ENCODE measurements at regions not wholly inside any gene's neighbourhood (a gene's known extent, or its start where the extent isn't known, plus 50 kb on each side); places are given as distances from the start of the nearest gene placed in this dataset.

DNA sequence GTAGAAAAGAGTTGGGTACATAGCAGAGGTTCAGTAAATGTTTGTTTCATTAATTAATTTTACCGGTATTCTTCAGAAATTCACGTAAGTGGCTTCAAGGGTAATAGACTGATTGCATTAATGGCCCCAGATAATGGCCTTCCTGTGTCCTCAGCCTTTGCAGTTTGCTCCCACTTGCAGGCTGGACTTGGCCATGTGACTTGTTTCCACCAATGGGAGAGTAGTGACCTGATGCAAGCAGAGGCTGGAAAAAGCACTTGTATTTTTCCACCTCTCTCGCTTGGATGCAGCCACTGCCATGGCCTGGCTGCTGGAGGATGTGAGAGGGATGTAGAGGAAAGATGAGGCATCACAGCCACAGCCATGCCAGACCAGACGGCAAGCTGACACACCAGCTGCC lies 480.9 kb downstream of the CDK5RAP2 start:
- H3K4me3 ChIP-seq, result no peak overlapping the region
- no peak for TF ChIP-seq POLR2A (IDR thresholded peaks at IDR 0.05)
- TF ChIP-seq, protein P1, sequence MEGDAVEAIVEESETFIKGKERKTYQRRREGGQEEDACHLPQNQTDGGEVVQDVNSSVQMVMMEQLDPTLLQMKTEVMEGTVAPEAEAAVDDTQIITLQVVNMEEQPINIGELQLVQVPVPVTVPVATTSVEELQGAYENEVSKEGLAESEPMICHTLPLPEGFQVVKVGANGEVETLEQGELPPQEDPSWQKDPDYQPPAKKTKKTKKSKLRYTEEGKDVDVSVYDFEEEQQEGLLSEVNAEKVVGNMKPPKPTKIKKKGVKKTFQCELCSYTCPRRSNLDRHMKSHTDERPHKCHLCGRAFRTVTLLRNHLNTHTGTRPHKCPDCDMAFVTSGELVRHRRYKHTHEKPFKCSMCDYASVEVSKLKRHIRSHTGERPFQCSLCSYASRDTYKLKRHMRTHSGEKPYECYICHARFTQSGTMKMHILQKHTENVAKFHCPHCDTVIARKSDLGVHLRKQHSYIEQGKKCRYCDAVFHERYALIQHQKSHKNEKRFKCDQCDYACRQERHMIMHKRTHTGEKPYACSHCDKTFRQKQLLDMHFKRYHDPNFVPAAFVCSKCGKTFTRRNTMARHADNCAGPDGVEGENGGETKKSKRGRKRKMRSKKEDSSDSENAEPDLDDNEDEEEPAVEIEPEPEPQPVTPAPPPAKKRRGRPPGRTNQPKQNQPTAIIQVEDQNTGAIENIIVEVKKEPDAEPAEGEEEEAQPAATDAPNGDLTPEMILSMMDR (IDR thresholded peaks at IDR 0.05), result no peak
- no peak for ATAC-seq
- no peak overlapping the region for H3K27ac ChIP-seq
- H3K9me3 ChIP-seq, result no peaks in the 10 kb centered on the region
- WGBS (ENCODE audit: insufficient coverage, low coverage, low lambda C conversion rate, missing lambda C conversion rate), result no CpG with 5 or more reads among the region's 4 CpGs
- H3K36me3 ChIP-seq, result no peaks in the 10 kb centered on the region
- intact Hi-C loops (cut with DNase I), result no loop called here
- H3K4me1 ChIP-seq, result no peaks in the 10 kb centered on the region
- H3K27me3 ChIP-seq, result no peaks in the 10 kb centered on the region
- DNase-seq, result no peak

DNA sequence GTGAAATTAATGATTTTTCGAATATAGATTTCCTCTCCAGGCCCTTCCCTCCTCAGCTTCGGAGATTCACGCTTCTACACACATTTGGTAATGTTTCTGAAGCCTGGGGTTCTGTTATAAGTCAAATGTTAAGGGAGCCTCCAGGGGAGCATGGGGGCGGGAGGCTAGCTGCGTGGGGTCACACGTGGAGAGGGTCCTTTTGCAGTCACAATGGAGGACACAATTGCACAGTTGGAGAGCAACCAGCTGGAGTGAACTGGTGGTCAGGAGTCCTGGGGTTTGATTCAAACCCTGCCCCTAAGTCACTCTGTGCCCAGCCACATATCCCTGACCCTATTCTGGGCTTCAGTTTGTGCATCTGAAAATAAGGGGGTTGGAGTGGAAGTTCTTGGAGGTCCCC lies 481.4 kb downstream of the CDK5RAP2 start:
- H3K4me1 ChIP-seq, result no peaks in the 10 kb centered on the region
- ATAC-seq (no peak), DNase-seq (no peak)
- no peak overlapping the region for H3K4me3 ChIP-seq
- TF ChIP-seq, protein P1 (IDR thresholded peaks at IDR 0.05), result no peak
- no peak for TF ChIP-seq POLR2A (IDR thresholded peaks at IDR 0.05)
- 54% methylated on average over 5 of the region's 6 CpGs for WGBS (ENCODE audit: insufficient coverage, low coverage, low lambda C conversion rate, missing lambda C conversion rate)
- H3K27ac ChIP-seq, result no peak overlapping the region
- no peaks in the 10 kb centered on the region for H3K9me3 ChIP-seq
- no peaks in the 10 kb centered on the region for H3K27me3 ChIP-seq
- no peaks in the 10 kb centered on the region for H3K36me3 ChIP-seq
- intact Hi-C loops (cut with DNase I), result no loop called here

DNA sequence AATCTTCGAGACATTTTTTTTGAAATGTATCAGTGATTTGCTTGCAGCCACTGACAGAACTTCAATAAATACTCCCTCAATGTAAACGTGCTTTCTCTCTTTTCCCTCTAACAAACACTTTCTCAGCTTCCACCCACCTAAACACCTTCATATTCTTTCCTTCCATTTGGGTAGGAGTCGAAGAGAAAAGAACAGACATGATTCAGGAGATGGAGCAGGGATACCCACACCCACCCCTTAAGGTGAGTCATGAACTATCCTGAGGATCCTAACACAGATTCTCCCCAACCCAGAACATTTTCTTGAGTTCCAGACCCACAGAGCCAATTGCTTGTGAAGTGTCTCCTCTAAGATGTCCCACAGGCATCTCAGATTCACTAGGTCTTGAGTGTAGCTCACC lies 488.8 kb downstream of the CDK5RAP2 start:
- 30% methylated on average over 3 of the region's 3 CpGs for WGBS (ENCODE audit: insufficient coverage, low coverage, low lambda C conversion rate, missing lambda C conversion rate)
- intact Hi-C loops (cut with DNase I), result no loop called here
- DNase-seq, result no peak
- Histone ChIP-seq H3K27me3 (no peaks in the 10 kb centered on the region), H3K36me3 (no peaks in the 10 kb centered on the region), H3K27ac (no peak overlapping the region), H3K9me3 (no peaks in the 10 kb centered on the region), H3K4me1 (no peaks in the 10 kb centered on the region), H3K4me3 (no peak overlapping the region)
- no peak for ATAC-seq
- TF ChIP-seq POLR2A (IDR thresholded peaks at IDR 0.05), result no peak
- TF ChIP-seq, protein P1 (IDR thresholded peaks at IDR 0.05), result no peak

DNA sequence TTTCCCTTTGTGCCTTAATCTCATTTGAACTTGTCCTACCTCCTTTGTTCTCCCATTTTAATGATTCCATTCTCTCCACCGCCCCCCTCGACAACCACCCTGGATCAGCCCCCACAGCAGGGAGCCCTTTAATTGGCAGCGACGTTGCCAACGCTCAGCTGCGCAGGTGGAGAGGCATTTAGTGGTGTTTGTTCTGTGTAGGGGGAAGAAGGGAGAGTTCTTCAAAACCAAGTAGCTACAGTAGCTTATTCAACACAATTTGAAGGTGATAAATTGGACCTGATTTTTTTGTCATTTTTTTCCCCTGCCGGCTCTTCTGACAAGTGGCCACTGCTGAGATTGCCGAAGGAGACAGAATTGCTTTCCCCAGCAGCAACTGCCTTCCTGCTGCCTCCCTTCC lies 499.1 kb downstream of the CDK5RAP2 start:
- ATAC-seq, result no peak
- Histone ChIP-seq H3K27me3 (no peaks in the 10 kb centered on the region), H3K4me1 (no peaks in the 10 kb centered on the region), H3K4me3 (no peak overlapping the region), H3K9me3 (no peaks in the 10 kb centered on the region), H3K27ac (no peak overlapping the region), H3K36me3 (no peaks in the 10 kb centered on the region)
- no peak for DNase-seq
- intact Hi-C loops (cut with DNase I), result no loop called here
- TF ChIP-seq, protein P1 (IDR thresholded peaks at IDR 0.05), result no peak
- TF ChIP-seq POLR2A (IDR thresholded peaks at IDR 0.05), result no peak
- WGBS (ENCODE audit: insufficient coverage, low coverage, low lambda C conversion rate, missing lambda C conversion rate), result 29% methylated on average over 8 of the region's 8 CpGs

DNA sequence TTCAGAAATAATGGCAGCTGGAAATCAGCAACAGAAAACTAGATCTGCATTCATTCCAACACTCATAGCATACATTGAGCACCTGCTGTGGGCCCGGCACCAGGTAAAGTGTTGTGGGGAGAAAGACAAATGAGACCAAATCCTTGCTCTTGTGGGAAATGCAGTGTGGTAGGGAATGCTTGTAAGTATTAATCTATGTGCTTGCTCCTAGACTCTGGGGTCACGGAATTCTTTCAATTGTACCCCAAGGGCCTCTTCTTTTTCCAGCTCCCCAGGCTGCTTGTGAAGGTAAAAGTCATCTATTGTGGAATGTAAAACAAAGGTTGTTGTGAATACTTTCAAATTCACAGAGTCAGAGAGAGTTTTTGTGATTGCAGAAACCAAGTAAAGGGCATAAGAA lies 501.9 kb downstream of the CDK5RAP2 start:
- WGBS (ENCODE audit: insufficient coverage, low coverage, low lambda C conversion rate, missing lambda C conversion rate), result 55% methylated on average over 2 of the region's 2 CpGs
- no peaks in the 10 kb centered on the region for H3K9me3 ChIP-seq
- no peak for DNase-seq

More for the DNA sequence above, 501.9 kb downstream of the CDK5RAP2 start:
- H3K4me1 ChIP-seq, result no peaks in the 10 kb centered on the region
- TF ChIP-seq, protein P1 (IDR thresholded peaks at IDR 0.05), result no peak
- TF ChIP-seq POLR2A (IDR thresholded peaks at IDR 0.05), result no peak
- no peak overlapping the region for H3K4me3 ChIP-seq
- no peak overlapping the region for H3K27ac ChIP-seq
- no peaks in the 10 kb centered on the region for H3K36me3 ChIP-seq
- H3K27me3 ChIP-seq, result no peaks in the 10 kb centered on the region
- intact Hi-C loops (cut with DNase I), result no loop called here
- no peak for ATAC-seq
